ENCODE measurements at regions not wholly inside any gene's neighbourhood (a gene's known extent, or its start where the extent isn't known, plus 50 kb on each side); places are given as distances from the start of the nearest gene placed in this dataset.
"Not testable (repeated sequence)": the region's sequence is repeated elsewhere in the genome, so short reads cannot be mapped to it uniquely, and the experiment has no call there.

GRCh38 chr10:44267007-44267406 is 117.9 kb downstream of the CXCL12 start:
- no peak for DNase-seq

GRCh38 chr10:44264244-44264643 is 120.7 kb downstream of the CXCL12 start:
- DNase-seq = no peak

GRCh38 chr10:44263771-44264170 is 121.1 kb downstream of the CXCL12 start:
- DNase-seq = no peak

GRCh38 chr10:44262551-44263251 is 122.2 kb downstream of the CXCL12 start:
- no peak for DNase-seq

DNA sequence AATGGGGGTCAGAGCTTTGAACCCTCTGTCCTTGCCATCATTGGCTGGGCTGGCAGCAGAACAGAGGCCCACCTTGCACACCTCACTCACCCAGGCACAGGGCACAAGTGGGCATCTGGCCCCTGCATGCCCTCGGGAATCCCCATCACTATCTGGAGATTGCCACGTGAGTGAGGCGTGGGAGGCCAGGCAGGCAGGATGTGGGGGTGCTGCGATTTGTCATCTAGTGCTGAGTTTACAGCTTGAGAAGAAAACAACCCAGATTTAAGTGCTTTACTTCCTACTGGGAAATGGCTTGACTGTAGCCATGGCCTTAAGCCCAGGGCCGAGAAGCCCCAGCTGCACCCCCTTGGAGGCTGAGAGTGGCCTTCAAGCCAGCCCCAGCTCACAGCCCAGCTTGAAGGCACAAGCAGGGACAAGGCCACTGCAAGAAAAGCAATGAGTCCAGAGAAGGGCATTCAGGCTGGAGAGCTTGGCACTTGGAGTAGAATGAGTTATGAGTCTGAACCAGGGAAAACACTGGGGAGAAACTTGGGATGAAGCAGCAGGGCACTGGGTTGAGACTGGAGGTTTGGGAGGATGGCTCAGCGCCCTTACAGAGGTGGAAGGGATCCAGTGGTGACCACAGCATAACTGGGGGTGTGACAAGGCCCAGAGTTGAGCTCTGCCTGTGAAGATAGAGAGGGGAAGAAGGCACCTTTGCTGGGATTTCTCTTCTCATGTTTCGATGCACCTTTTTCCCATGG is 123.0 kb downstream of the CXCL12 start:
- no peak for DNase-seq

- DNase-seq = no peak
These were observed 123.6 kb downstream of the CXCL12 start for GRCh38 chr10:44261296-44261695.

GRCh38 chr10:44260286-44260928 is 124.5 kb downstream of the CXCL12 start:
- DNase-seq = no peak

- DNase-seq = no peak
These were observed 125.6 kb downstream of the CXCL12 start for GRCh38 chr10:44259090-44259874.

GRCh38 chr10:44258460-44259089 is 126.3 kb downstream of the CXCL12 start:
- DNase-seq = no peak

DNA sequence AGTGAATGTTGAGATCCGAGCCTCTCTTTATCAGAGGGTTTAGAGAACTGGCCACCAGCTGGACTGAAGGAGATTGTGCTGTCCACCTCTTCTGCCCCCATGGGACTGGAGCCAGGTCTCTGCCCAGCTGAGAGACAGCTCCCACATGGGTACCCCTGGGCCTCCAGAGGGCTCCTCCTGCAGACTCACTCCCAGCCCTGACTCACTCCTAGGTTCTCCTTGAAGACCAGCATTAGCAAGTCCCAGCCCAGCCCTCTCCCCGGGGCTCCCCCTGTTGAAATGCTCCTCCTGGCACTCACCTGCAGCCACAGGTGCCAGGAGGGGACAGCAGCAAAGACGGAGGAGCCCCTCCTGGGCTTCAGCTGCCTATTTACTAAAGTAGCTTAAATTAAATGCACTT is 126.9 kb downstream of the CXCL12 start:
- DNase-seq = no peak

DNA sequence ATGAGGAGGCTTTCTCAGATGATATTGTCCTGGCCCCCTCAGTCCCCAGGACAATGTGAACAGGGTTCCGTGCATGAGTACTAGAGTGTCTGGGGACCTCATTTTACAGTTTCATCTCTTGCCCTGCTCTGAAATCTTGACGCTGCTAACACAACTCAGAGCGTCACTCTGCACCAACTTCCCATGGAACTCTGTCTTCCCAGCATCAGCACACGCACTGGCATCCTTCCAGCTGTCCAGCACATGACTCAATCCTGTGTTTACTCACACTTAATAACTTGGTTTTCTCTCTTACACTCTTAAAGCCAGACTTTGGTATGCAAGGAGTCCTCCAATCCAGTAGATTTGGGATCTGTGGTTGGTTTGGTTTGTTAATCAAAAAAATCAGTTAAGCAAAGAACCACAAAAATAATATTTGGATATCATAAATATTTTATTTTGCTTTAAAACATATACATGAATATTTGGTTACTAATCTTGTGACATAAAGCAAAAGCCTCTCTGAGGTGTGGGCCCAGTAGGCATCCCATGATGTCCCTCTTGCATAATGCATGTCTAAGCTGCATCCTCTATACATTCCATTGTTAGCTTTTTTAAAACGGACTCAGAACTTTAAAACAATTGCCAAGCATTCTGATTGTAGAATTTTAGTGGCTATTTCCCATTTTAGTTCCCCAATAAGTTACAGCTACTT is 131.0 kb downstream of the CXCL12 start:
- DNase-seq = no peak

DNA sequence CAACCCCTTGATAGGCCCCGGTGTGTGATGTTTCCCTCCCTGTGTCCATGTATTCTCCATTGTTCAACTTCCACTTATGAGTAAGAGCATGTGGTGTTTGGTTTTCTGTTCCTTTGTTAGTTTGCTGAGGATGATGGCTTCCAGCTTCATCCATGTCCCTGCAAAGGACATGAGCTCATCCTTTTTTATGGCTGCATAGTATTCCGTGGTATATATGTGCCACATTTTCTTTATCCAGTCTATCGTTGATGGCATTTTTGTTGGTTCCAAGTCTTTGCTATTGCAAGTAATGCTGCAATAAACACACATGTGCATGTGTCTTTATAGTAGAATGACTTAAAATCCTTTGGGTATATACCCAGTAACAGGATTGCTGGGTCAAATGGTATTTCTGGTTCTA is 132.3 kb downstream of the CXCL12 start:
- DNase-seq = not testable (repeated sequence)

DNA sequence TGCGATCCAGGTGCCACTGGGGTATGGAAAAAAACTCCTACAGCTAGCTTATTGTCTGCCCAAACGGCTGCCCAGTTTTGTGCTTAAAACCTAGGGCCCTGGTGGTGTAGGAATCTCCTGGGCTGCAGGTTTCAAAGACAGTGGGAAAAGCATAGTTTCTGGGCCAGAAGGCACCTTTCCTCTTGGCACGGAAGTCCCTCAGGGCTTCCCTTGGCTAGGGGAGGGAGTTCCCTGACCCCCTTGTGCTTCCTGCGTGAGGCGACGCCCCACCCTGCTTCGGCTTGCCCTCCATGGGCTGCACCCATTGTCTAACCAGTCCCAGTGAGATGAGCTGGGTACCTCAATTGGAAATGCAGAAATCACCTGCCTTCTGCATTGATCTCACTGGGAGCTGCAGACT is 135.0 kb downstream of the CXCL12 start:
- DNase-seq = not testable (repeated sequence)

DNA sequence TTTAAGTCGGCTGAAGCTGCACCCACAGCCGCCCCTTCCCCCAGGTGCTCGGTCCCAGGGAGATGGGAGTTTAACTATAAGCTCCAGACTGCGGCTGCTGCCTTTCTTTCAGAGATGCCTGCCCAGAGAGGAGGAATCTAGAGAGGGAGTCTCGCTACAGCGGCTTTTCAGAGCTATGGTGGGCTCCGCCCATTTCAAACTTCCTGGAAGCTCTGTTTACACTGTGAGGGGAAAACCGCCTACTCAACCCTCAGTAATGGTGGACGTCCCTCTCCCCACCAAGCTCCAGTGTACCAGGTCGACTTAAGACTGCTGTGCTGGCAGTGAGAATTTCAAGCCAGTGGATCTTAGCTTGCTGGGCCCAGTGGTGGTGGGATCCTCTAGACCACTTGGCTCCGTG is 135.4 kb downstream of the CXCL12 start:
- DNase-seq = no peak

- not testable (repeated sequence) for DNase-seq
These were observed 138.2 kb downstream of the CXCL12 start for GRCh38 chr10:44246700-44247099.

DNA sequence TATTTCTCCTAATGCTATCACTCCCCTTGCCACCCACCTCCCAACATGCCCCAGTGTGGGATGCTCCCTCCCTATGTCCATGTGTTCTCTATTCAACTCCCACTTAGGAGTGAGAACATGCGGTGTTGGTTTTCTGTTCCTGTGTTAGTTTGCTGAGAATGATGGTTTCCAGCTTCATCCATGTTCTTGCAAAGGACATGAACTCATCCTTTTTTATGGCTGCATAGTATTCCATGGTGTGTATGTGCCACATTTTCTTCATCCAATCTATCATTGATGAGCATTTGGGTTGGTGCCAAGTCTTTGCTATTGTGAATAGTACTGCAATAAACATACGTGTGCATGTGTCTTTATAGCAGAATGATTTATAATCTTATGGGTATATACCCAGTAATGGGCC is 138.6 kb downstream of the CXCL12 start:
- DNase-seq = not testable (repeated sequence)

GRCh38 chr10:44245601-44245938 is 139.3 kb downstream of the CXCL12 start:
- DNase-seq = no peak

DNA sequence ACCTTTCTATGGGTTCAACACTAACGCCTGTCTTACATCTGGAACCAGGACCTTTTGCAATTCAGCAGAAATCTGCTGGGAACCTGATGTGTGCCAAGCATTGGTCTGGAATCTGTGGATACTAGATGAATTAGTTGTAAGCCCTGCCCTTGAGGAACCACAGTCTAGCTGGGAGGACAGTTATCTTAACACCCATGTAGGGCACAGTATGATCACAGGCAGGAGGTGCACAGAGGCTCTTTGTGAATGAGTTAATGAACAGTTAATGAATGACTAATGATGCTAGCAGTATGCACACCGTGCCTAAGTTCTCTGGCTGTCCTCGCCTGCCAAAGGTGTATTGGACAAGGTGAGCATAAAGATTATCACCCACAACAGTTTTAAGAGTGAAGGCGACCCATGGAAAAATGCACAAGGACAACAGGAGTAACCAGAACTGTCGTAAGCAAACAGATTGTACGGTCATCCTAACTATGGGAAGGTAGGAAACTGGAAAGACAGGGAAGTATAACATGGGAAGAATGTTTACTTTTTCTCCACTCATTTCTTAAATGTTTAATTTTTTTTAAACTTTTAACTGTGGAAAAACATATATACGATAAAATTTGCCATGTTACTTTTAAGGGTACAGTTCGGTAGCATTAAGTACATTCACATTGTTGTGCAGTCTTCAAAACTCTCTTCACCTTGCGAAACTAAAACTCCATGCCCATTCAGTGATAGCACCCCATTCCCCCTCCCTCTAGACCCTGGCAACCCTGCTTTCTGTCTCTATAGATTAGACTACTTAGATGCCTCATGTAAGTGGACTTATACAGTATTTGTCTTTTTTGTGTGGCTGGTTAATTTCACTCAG is 139.9 kb downstream of the CXCL12 start:
- no peak for DNase-seq

GRCh38 chr10:44243851-44244510 is 140.9 kb downstream of the CXCL12 start:
- no peak for DNase-seq

GRCh38 chr10:44242826-44243225 is 142.1 kb downstream of the CXCL12 start:
- no peak for DNase-seq

- DNase-seq = no peak
These were observed 142.8 kb downstream of the CXCL12 start for GRCh38 chr10:44242091-44242490.
